HG03520 (cell line): ENCODE measurements at regions not wholly inside any gene's neighbourhood (a gene's known extent, or its start where the extent isn't known, plus 50 kb on each side); places are given as distances from the start of the nearest gene placed in this dataset.
"Not testable (repeated sequence)": the region's sequence is repeated elsewhere in the genome, so short reads cannot be mapped to it uniquely, and the experiment has no call there.

ENCODE experiments used
- ATAC-seq: cut with Tn5 transposase; IDR thresholded peaks from one replicate; pipeline ENCODE4 v1.9.1; 2021; ENCODE audit warnings: mild to moderate bottlenecking, moderate library complexity; ENCODE audit not compliant: unreplicated experiment

DNA sequence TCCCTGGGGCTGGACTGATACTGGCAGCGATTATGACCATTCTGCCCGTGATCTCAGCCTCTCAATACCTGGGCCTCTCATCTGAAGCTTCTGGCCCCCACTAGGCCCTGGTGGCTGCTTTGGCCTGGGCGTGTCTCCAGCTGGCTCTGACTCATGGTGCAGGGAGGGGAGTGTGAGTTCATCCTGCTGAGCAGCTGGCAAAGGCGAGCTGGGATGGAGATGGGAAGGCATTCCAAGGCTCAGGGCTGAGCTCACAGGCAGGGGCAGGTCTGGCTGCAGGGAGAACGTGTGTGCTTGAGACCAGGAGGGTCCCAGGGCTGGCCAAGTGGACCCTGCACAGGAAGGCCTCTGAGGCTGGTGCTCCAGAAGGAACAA is 221.8 kb downstream of the TMEM121 start:
- no peak for ATAC-seq

GRCh38 chr14:105748710-105749109 is 222.3 kb downstream of the TMEM121 start:
- not testable (repeated sequence) for ATAC-seq

- ATAC-seq, result not testable (repeated sequence)
Measured at GRCh38 chr14:105749870-105750541, 223.6 kb downstream of the TMEM121 start.

- ATAC-seq, result not testable (repeated sequence)
Measured at GRCh38 chr14:105751291-105751751, 224.9 kb downstream of the TMEM121 start.

GRCh38 chr14:105752420-105752819 is 226.0 kb downstream of the TMEM121 start:
- ATAC-seq, result not testable (repeated sequence)

DNA sequence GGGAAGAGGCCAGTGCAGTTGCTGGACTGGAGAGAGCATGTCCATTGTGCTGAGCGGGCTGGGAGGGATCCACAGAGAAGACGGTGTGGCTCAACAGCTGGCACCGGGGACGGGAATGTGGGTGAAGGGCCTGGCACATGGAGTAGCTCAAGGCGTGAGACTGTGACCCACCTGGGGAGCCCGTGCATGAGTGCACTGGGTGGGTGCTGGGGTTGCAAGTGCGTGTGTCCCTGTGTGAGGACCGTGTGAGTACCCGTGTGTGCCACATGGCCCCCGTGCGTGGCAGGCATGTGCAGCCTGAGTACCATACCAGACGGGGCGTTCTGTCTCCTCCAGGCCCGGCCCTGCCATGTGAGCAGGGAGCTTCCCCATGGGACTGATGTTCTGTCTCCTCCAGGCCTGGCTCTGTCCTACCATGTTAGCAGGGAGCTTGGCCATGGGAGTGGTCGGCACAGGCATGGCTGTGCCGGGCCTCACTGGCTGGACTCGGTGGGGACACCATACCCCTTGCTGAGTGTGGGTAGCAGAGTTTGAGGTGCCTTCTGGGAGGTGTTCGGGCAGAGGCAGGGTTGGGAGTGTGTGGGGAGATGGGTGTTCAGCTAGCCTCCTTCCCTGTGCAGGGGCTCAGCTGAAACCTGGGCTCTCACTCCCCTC is 234.4 kb downstream of the TMEM121 start:
- ATAC-seq, result no peak

- not testable (repeated sequence) for ATAC-seq
Measured at GRCh38 chr14:105761345-105761740, 235.0 kb downstream of the TMEM121 start.

DNA sequence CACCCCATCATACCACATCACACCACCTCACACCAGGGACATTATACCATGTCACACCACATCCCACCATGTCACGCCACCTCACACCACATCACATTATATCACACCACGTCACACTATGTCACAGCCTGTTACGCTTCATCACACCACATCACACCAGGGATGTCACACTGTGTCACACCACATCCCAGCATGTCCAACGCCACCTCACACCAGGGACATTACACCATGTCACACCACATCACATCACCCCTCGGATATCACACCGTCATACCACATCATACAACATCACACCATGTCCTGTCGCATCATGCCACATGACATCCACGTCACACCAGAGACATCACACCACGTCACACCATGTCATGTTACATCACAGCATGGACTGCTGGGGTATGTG is 235.5 kb downstream of the TMEM121 start:
- no peak for ATAC-seq

DNA sequence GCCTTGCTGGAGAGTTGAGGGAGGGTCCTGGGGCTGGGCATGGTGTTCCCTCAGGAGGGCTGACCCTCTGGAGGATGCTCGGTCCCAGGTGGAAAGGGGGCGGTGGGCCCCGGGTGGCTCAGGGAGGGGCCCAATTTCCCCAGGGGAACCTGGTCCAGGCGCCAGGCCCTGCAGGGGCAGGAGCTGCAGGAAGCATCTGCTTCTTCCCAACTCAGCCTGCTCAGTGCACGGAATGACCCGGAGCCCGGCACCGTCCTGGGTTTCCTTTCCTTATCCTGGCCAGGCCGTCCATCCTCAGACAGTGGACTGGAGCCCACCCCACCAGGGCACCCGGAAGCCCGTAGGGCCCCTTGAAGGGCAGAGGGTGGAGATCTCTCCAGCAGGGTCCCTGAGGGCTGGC is 235.9 kb downstream of the TMEM121 start:
- not testable (repeated sequence) for ATAC-seq

GRCh38 chr14:105764254-105764901 is 238.0 kb downstream of the TMEM121 start:
- not testable (repeated sequence) for ATAC-seq

DNA sequence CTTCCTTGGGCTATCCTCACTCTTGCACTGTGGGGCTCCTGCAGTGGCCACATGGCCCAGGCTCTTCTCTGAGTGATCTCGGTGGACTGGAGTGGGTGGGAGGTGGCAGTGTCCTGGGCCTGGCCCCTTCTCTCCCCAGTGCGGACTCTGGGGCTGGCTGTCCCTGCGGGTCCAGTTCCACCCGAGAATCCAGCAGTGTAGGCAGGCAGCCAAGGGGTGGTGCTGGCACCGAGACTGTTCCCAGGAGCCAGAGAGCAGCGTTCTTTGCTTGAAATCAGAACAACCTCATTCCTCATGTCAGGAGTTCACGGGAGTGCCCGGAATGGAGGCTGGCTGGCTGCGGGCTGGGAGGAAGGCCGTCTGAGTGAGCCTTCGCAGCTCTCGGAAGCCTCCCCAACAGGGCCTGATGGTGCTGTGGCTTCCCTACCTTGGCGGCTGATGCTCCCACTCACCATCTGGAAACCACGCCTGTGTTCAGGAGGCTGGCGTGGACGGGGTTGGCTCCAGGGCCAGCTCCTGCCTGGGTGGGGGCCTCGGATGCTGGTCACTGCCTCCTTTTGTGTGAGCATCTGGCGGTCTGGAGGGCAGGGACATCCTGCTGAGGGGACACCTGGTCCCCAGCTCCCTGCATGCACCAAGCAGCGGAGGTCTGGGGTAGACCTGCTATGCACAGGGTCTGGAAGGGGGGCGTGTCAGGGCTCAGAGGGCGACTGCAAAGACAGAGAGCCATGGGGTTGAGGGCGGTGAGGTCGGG is 238.9 kb downstream of the TMEM121 start:
- not testable (repeated sequence) for ATAC-seq

GRCh38 chr14:105765893-105766614 is 239.7 kb downstream of the TMEM121 start:
- ATAC-seq, result no peak

DNA sequence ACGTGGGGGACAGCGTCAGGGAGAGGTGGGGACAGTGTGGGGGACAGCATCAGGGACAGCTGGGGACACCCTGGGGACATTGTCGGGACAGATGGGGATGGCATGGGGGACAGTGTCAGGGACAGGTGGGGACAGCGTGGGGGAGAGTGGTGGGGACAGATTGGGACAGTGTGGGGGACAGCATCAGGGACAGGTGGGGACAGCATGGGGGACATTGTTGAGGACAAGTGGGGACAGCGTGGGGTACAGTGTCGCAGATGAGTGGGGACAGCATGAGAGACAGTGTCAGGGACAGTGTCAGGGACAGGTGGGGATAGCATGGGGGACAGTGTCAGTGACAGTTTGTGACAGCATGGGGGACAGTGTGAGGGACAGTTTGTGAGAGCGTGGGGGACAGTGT is 240.9 kb downstream of the TMEM121 start:
- no peak for ATAC-seq

- not testable (repeated sequence) for ATAC-seq
Measured at GRCh38 chr14:105768039-105768438, 241.7 kb downstream of the TMEM121 start.

GRCh38 chr14:105769061-105769730 is 242.8 kb downstream of the TMEM121 start:
- ATAC-seq, result not testable (repeated sequence)

DNA sequence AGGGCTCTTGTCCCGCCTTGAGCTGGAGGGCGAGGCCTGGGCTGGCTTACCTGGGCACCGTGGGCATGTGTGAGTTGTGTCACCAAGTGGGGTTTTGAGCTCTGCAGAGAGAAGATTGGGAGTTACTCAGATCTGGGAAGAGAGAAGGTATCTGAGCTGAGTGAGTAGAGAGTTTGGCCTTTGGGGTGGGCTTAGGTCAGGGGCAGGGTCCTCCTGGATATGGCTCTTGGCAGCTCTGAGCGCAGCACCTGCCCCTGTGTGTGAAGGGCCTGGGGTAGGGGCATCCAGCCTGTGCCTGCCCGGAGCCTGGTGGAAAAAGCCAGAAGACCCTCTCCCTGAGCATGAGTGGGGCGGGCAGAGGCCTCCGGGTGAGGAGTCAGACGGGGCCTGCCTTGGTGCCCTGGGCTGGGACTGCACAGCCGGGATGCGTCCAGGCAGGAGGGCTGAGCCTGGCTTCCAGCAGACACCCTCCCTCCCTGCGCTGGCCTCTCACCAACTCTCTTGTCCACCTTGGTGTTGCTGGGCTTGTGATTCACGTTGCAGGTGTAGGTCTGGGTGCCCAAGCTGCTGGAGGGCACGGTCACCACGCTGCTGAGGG is 244.3 kb downstream of the TMEM121 start:
- not testable (repeated sequence) for ATAC-seq

GRCh38 chr14:105771261-105772226 is 245.2 kb downstream of the TMEM121 start:
- ATAC-seq, result not testable (repeated sequence)

DNA sequence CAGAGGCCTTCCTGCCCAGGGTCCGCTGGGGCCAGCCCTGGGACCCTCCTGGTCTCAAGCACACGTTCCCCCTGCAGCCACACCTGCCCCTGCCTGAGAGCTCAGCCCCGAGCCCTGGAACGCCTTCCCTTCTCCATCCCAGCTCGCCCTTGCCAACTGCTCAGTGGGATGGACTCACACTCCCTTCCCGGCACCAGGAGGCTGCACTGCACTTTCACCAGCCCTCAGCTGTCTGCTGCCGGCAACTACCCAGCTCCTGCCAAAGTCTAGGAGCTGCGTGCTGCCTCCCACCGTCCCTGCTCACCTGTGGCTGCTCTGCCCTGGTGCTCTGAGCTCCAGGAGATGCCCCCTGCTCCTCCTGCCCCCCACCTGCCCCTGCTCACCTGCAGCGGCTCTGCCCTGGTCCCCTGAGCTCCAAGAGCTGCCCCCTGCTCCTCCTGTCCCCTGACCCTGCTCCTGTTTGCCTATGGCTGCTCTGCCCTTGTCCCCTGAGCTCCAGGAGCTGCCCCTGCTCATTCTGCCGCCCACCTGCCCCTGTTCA is 246.4 kb downstream of the TMEM121 start:
- ATAC-seq, result not testable (repeated sequence)
